GM12873 (cell line): ENCODE measurements at regions not wholly inside any gene's neighbourhood (a gene's known extent, or its start where the extent isn't known, plus 50 kb on each side); places are given as distances from the start of the nearest gene placed in this dataset.

ENCODE experiments used
- CTCF ChIP-seq: IDR thresholded peaks from 2 replicates; pipeline ENCODE4 v1.5.1; 2012; ENCODE audit warnings: low read depth, mild to moderate bottlenecking, moderate library complexity, low read length, control low read depth; ENCODE audit not compliant: insufficient read depth; ENCODE audit errors: missing control alignments

GRCh38 chr16:63682844-63683243, 1439.0 kb downstream of the CDH11 start:
- no peak for TF ChIP-seq CTCF

- no peak for TF ChIP-seq CTCF
Observed at GRCh38 chr16:63672493-63672892, 1449.4 kb downstream of the CDH11 start.

- TF ChIP-seq CTCF: no peak
Observed at GRCh38 chr16:63663155-63663554, 1458.7 kb downstream of the CDH11 start.

GRCh38 chr16:63655846-63656245, 1466.0 kb downstream of the CDH11 start:
- no peak for TF ChIP-seq CTCF

GRCh38 chr16:63653044-63653839, 1468.6 kb downstream of the CDH11 start:
- TF ChIP-seq CTCF: no peak

GRCh38 chr16:63652091-63652490, 1469.8 kb downstream of the CDH11 start:
- TF ChIP-seq CTCF: no peak

- TF ChIP-seq CTCF: no peak
Observed at GRCh38 chr16:63650550-63650949, 1471.3 kb downstream of the CDH11 start.

- no peak for TF ChIP-seq CTCF
Observed at GRCh38 chr16:63629272-63629671, 1492.6 kb downstream of the CDH11 start.
